Middle frontal gyrus (tissue), 1 donor: ENCODE measurements at regions not wholly inside any gene's neighbourhood (a gene's known extent, or its start where the extent isn't known, plus 50 kb on each side); places are given as distances from the start of the nearest gene placed in this dataset.
"Not testable (repeated sequence)": the region's sequence is repeated elsewhere in the genome, so short reads cannot be mapped to it uniquely, and the experiment has no call there.

ENCODE experiments used
- DNase-seq: peaks from one replicate; pipeline ENCODE4 v3.0.0-alpha.2; 2015; ENCODE audit warnings: low spot score; ENCODE audit errors: extremely low spot score

- DNase-seq, result no peak
These were observed 463.3 kb upstream of the FOXG1 start for GRCh38 chr14:28303248-28303647.

GRCh38 chr14:28305938-28306337 lies 460.6 kb upstream of the FOXG1 start:
- DNase-seq, result no peak

GRCh38 chr14:28307506-28307905 lies 459.1 kb upstream of the FOXG1 start:
- DNase-seq, result no peak

- no peak for DNase-seq
These were observed 457.9 kb upstream of the FOXG1 start for GRCh38 chr14:28308734-28309133.

GRCh38 chr14:28317890-28318675 lies 448.5 kb upstream of the FOXG1 start:
- DNase-seq, result not testable (repeated sequence)

- no peak for DNase-seq
These were observed 444.9 kb upstream of the FOXG1 start for GRCh38 chr14:28321475-28322244.

- DNase-seq, result no peak
These were observed 443.2 kb upstream of the FOXG1 start for GRCh38 chr14:28323366-28323765.

- no peak for DNase-seq
These were observed 442.4 kb upstream of the FOXG1 start for GRCh38 chr14:28323951-28324741.

- no peak for DNase-seq
These were observed 425.8 kb upstream of the FOXG1 start for GRCh38 chr14:28340816-28341215.

GRCh38 chr14:28344381-28344780 lies 422.2 kb upstream of the FOXG1 start:
- DNase-seq, result no peak

GRCh38 chr14:28348797-28349196 lies 417.8 kb upstream of the FOXG1 start:
- no peak for DNase-seq

- no peak for DNase-seq
These were observed 409.8 kb upstream of the FOXG1 start for GRCh38 chr14:28356819-28357218.

- no peak for DNase-seq
These were observed 405.1 kb upstream of the FOXG1 start for GRCh38 chr14:28361486-28361885.

GRCh38 chr14:28365510-28365909 lies 401.1 kb upstream of the FOXG1 start:
- no peak for DNase-seq

- no peak for DNase-seq
These were observed 392.9 kb upstream of the FOXG1 start for GRCh38 chr14:28373721-28374120.

GRCh38 chr14:28375295-28375694 lies 391.3 kb upstream of the FOXG1 start:
- DNase-seq, result no peak

- DNase-seq, result no peak
These were observed 384.9 kb upstream of the FOXG1 start for GRCh38 chr14:28381656-28382055.

GRCh38 chr14:28382444-28383190 lies 384.0 kb upstream of the FOXG1 start:
- DNase-seq, result no peak

- DNase-seq, result no peak
These were observed 368.1 kb upstream of the FOXG1 start for GRCh38 chr14:28398506-28398905.

- DNase-seq, result not testable (repeated sequence)
These were observed 364.9 kb upstream of the FOXG1 start for GRCh38 chr14:28401705-28402104.

GRCh38 chr14:28406196-28406595 lies 360.4 kb upstream of the FOXG1 start:
- peak; percentile 15 for DNase-seq
